Spleen (tissue), 7 donors: ENCODE measurements at regions not wholly inside any gene's neighbourhood (a gene's known extent, or its start where the extent isn't known, plus 50 kb on each side); places are given as distances from the start of the nearest gene placed in this dataset.

Experiments used
- CTCF ChIP-seq, 11 experiments: fragments of 200-600 bp in 7 of 11; fragments of 450-650 bp in 4 of 11; sonication (generic) in 4 of 11; IDR thresholded peaks in 8 of 11; conservative IDR thresholded peaks in 3 of 11; 1 replicate in 7 of 11; 2 replicates in 4 of 11; pipeline versions ENCODE4 v1.4.0 to v1.8.0; 2016 to 2021; ENCODE audit warnings: antibody characterized with exemption in 11 of 11, inconsistent platforms in 4 of 11, mild to moderate bottlenecking in 1 of 11
- POLR2A ChIP-seq, 3 donors: fragments of 450-650 bp; IDR thresholded peaks; one replicate each; pipeline ENCODE4 v1.5.1; 2017; ENCODE audit warnings: antibody characterized with exemption in 3 of 3, mild to moderate bottlenecking in 1 of 3
- donor health status: DM: no; HTN: no; CAD: no; lungs with moderate emphysema.
- donor health status: DM: no; HTN: no; CAD: no.
- donor health status: DM: no; HTN: no; CAD: no.

GRCh38 chr4:71268166-71268565 lies 70.7 kb upstream of the SLC4A4 start:
- TF ChIP-seq CTCF (IDR thresholded peaks at IDR 0.05 in 8 of 11, conservative IDR thresholded peaks at IDR 0.05 in 3 of 11): no peak
- TF ChIP-seq POLR2A (IDR thresholded peaks at IDR 0.05): no peak
